GM19372 (cell line): ENCODE measurements at regions not wholly inside any gene's neighbourhood (a gene's known extent, or its start where the extent isn't known, plus 50 kb on each side); places are given as distances from the start of the nearest gene placed in this dataset.

Experiments used
- ATAC-seq: cut with Tn5 transposase; IDR thresholded peaks from one replicate; pipeline ENCODE4 v1.9.1; 2021; ENCODE audit warnings: mild to moderate bottlenecking, low read depth, moderate library complexity; ENCODE audit not compliant: unreplicated experiment

DNA sequence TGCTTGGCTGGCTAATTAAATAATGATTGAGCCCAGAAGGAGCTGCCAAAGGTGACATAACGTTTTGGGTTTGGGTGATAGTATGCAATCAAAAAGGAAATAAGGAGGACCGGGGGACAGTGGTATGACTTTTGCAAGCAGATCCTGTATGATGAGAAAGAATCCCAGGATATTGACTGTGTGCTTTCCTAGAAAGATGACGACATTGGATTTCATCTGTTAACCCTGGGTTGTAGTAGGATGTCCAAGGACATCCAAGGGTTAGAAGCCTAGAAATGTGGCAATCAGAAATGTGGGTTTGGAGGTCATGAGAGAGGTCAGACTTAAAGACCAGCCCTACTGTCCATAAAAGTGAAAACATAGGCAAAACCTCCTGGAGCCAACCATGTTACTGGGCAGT lies 50.3 kb upstream of the HMHB1 start:
- ATAC-seq: no peak

DNA sequence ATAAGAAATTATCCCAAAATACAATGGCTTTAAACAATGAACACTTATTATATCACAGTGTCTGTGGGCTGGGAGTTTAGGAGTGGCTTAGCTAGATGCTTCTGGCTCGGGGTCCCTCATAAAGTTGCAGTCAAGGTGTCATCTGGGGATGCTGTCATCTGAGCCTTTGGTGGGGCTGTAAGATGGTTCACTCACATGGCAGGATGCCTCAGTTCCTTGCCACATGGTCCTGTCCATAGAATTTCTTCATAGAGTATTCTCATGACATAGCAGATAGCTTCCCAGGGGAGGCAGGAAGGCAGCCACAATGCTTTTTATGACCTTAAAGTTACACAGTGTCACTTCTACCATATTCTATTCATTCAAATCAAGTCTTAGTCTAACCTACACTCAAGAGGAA lies 51.2 kb upstream of the HMHB1 start:
- no peak for ATAC-seq

DNA sequence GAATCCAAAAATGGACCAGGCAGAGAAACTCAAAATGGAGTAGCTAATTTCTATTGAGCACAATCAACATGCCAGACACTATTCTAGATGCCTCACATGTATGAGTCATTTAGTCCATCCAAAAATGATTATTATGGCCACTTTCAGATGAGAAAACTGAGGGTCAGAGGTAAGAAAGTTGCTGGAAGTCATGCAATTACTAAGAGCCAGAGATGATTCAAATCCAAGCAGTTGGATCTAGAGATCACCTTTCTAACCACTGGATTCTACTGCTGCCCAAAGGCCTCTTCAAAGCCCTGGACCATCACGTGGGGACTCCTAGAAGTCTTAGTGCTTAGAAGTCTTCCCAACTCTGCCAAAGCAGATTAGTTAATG lies 51.8 kb upstream of the HMHB1 start:
- ATAC-seq: no peak

DNA sequence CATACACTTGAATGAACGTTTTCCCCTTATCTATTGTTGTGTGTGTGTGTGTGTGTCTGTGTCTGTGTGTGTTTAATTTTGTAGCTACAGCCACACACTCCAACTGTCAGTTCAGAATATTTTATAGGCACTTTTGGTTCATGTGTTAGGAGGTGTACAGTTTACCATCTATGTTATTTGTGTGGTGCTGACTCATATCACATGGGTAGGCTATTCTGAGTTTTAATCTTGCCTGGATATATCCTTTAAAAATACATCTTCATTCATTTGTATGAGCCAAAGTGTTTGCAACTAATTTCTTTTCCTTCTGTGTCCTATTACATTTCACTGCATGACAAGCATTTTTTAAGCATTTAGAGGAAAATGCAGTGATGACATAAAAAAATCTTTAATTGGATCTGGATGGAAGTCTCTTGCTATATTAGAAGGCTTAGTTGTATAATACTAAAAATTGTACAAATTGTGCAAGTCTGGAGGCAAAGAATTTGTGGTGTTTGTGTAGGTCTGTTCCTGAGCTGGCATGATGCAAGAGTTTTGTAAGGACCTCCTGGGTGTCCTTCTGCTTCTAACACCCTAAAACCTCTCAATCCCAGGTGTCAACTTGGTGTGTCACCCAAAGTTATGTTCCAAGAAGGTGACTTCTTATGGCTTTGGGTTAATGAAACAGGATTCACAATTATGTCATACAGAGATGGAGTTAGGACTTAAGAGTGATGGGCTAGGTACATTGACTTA lies 52.4 kb upstream of the HMHB1 start:
- ATAC-seq: no peak

DNA sequence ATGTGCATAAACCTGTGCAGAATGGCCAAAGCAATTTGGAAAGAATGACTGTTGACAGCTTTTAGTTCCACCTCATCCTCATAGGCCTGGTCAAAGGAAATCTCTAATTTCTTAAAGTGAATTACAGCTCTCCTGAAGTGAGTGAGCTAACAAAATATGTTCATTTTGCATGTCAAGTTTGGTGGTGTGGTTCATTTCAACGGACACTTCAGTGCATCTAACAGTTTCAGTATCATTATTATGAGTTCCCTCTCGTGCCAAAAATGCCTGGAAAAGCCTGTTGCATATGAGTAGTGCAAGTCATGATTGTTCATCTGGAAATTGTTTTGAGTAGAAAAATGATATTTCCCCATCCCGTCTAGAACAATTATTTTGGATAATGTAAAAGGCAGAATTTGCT lies 53.2 kb upstream of the HMHB1 start:
- ATAC-seq: peak; percentile 67

DNA sequence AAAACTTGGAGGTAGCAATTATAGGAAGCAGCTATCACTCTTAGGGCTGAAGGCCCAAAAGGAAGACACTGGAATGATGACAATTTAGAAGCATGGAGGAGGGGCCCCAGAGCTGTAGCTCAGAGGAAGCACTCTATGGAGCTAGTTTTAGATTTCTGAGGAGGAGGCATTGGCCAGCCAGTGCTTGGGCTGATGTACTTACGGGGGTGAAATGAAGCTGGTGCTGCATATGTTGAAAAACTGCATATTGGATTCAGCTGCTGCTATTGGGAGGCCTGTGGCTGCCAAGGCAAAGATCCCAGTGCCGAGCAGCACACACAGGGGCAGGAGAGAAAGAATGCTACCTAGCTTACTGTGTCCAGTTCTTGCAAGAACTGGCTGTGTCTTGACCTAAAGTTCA lies 53.9 kb upstream of the HMHB1 start:
- no peak for ATAC-seq

DNA sequence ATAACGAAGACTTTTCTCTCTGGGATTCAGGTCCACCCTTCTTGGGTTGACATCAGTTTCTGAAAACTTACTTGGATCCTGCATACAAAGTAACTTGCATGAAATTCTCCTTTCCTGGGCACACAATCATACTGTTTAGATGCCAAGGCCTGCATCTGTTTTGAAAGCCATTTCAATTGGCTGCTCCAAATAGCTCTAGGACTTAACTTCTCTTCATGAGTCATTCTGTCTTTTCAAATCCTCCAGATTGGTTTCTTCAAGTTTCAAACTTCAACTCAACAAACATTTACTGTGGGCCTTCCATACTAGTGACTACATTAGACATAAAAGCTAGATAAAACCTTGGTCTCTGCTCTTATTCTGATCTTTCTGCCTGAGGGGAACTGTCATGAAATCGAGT lies 54.8 kb upstream of the HMHB1 start:
- no peak for ATAC-seq

DNA sequence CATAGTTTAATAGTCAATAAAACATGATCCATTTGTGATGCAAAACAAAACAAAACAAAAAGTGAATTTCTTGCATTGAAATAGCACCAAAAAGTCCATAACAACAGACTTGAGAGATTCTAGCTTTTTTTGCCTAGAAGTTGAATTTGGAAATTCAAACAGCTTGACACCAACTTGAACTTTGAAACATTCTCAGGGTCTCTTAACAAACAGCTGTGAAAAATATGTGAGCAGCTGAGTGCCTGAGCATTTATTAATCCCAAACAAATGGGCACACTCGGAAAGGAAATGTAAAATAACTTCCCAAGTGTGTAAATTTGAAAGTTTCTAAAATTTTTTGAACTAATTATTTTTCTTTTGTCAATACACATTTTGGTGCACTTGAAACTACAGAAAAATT lies 56.0 kb upstream of the HMHB1 start:
- no peak for ATAC-seq

DNA sequence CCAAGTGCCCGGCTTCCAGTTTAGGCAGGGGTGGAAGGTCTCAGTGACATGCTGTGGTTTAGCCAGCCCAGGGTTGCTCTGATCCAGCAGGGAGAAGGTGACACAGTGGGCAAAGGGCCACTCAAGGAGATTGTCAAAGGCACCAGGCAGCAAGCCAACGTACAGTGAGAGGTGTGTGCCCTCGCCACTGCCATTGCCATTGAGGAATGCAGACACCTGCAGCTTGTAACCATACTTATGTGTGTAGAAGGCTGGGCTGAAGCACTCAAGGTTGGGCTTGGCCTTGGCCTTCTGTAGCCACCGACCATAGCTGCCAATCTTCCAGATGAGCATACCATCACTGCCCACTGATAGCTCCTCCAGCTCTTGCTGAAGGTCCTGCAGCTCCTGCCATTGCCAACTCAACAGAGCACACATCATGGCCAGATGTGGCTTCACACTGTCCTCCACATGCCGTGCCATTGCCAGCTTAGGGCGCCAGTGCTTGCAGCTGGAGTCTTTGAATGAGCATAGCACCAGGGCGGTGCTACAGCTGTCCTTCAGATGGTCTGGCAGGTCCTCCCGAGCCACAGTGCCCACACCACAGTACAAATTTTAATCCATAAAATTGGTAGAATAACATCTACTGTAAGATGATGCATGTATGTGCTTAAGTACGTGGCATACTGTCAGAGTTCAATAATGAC lies 59.7 kb upstream of the HMHB1 start:
- ATAC-seq: no peak

DNA sequence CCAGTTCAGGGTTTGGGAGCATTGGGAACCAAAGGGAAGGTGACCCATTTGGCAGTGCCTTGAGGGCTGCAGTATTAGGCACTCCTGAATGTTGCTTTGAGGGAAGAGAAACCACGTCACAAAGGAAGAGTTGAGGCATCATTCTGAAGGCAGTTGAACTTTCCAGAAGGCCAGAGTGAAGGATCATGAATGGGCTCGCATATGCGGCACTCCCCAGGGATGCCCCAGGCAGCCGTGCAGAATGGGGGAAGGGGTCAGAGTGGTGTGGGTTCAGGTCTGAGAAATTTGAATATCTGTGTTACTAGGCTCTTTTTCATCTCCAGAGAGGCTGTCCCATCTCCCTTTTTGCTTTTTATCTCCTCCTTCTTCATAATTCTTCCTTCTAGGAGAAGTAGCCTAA lies 60.6 kb upstream of the HMHB1 start:
- no peak for ATAC-seq

DNA sequence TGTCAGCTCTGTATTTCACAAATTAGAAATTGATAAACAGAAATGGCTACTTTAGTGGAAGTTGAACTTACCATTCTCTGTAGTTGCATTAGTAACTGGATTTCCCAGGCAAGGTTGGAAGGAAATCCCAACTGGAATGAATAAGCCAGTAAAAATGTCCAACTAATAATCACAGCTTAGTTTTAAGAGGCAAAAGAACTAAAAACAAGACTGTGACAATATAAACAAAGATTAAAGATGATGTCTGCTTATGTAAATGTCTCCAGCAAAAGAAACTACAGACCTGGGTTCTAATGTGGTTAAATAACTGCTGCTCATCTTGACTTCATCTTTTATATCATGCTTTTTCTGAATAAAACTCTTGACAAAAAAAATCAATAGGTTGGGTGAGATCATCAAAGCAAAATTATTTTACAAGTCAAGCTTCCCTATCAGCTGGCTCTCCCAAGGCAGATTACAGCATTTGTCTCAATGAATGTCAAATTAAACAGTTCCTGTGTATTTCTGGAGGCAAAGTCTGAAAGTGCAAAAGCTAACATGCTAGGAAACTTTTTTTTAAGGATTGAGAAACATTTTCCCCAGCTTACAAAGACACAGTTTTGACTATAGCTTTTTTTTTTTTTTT lies 62.3 kb upstream of the HMHB1 start:
- no peak for ATAC-seq

DNA sequence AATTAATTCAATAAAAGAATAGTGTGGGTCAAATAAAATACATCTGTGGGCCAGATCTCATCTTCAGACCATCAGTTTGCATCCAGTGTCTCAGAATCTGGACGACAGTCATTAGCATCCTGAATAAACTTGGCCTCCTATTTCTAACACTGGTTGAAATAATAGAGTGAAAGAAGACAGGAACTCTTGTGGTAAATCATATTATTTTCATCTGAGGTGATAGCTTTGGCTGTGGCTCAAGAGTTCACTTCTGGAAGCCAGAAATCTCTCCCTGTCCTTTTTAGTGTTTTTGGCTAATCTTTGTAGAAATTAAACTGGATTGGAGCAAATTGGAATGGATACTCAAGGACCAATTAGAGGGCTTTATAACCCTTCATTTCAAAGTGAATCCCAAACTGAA lies 63.4 kb upstream of the HMHB1 start:
- no peak for ATAC-seq

DNA sequence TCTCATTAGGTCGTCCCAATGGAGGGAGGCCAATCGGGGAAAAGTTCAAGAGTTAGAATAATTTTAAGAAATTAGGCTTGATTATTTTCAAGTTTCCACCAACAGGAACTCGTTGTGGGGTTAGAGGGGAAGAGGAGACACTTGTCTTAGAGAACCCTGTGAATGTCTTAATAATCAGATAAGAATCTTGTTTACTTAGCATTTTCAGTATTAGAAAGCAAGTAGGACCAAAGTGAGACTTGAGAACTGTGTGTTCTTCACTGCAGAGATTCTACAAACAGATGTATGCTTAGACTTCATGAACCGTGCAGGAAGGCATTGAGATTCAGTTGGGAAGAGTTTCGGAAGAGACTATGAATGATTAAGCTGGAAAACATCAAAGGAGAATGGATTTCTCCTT lies 69.0 kb upstream of the HMHB1 start:
- no peak for ATAC-seq

DNA sequence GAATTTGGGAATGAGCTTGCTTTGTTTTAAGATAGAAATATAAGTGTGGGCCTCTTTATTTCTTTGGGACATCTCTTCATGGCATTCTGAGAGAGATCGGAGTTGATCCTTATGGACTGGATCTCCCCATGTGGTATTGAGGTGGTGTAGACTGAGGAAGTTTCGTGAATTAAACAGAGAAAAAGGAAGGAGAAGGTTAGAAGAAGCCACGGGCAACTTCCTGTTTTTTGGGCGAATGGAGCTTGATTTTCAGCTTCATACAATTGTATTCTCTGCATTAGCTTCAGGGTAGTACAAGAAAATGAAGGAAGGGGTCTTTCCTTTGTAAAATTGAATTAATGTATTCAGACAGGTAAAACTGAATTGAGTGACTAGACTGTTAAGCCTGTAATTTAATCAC lies 70.5 kb upstream of the HMHB1 start:
- no peak for ATAC-seq

DNA sequence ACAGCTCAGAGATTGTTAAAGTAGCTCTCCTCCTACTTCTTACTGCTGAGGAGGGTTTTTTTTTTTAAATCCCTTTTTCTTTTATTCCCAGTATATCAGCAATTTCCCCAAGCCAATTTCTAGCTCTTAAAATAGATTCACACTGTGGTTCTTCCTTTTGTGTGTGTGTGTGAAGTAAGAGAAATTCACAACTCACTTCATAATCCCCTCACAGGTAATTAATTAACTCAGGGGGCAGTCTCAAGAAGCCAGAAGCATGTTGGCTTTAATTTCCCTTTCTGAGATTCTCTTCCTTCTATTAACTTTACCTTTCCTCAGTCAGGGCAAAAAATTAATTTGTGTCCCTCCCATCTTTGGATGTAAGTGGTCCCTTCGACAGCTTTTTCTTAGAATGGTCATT lies 71.0 kb upstream of the HMHB1 start:
- ATAC-seq: no peak

DNA sequence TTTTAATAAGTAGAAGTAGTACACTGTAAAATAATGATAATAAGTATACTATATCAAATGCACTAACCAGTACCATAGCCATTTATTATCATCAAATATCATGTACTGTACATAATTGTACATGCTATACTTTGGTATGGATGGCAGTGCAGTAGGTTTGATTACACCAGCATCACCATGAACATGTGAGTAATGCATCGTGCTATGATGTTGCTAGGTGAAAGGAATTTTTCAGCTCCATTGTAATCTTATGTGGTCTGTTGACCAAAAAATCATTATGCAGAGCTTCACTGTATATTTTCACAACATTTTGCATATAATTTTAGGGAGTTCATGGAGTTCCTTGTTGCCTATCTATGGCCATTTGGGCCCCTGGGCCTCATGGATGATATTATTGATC lies 72.2 kb upstream of the HMHB1 start:
- no peak for ATAC-seq

DNA sequence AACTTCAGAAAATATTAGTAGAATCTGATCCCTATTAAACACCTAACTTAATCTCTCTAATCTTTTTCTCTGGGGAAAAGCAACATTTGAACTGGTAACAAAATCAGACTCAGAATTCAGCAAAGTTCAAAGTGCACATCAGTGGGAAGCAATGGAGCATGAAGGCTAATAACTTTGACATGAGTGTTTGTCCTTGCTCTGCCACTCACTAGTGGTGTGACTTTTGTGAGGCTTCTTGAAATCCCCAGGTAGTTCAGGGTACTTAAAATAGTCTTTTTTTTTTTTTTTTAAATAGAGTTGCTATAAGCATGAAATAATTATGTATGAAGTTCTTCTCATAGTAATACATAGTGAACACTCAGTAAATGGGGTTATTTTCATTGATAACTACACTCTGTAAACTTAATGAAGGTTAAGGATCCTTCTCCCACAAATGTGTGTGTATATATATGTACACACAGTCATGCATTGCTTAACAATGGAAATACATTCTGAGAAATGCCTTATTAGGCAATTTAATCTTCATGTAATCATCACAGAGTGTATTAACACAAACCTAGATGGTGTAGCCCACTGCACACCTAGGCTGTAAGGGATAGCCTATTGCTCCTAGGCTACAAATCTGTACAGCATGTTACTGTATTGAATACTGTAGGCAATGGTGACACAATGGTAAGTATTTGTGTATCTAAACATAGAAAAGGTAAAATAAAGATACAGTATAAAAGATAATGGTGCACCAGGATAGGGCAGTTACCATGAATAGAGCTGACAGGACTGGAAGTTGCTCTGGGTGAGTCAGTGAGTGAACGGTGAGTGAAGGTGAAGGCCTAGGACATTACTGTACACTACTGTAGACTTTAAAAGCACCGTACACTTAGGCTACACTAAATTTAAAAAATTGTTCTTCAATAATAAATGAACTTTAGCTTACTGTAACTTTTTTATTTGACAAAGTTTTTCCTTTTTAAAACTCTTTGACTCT lies 73.3 kb upstream of the HMHB1 start:
- no peak for ATAC-seq

DNA sequence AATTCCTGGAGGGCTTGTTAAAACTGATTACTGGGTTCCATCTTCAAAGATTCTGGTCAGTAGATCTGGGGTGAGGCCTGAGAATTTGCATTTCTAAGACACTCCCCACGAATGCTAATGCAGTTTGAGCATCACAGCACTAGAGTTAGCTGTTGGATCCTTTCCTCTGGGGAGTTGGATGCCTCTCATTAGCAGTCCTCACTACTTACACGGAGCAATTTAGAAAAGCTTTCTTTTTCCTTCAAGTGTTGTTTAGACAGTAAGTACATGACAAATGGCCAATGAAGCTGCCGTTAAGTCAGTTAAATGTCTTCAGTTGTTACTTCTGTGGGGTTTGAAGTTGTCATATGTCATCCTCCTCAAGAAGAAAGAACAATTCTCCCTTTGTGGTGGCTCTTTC lies 74.9 kb upstream of the HMHB1 start:
- ATAC-seq: no peak

DNA sequence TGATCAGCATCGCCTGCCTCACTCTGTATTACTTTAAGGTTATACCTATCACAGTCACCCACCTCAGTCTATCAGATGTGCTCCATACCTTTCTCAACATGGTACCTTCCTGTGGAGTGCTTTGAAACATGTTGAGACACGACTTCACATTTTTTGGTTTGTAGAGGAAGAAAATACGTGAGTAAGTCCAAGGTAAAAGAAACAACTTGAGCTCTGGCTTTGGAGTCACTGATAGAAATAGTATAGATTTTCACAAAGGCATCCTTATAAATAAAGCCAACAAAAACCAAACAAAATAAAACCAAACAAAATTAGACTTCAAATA lies 77.5 kb upstream of the HMHB1 start:
- ATAC-seq: no peak

DNA sequence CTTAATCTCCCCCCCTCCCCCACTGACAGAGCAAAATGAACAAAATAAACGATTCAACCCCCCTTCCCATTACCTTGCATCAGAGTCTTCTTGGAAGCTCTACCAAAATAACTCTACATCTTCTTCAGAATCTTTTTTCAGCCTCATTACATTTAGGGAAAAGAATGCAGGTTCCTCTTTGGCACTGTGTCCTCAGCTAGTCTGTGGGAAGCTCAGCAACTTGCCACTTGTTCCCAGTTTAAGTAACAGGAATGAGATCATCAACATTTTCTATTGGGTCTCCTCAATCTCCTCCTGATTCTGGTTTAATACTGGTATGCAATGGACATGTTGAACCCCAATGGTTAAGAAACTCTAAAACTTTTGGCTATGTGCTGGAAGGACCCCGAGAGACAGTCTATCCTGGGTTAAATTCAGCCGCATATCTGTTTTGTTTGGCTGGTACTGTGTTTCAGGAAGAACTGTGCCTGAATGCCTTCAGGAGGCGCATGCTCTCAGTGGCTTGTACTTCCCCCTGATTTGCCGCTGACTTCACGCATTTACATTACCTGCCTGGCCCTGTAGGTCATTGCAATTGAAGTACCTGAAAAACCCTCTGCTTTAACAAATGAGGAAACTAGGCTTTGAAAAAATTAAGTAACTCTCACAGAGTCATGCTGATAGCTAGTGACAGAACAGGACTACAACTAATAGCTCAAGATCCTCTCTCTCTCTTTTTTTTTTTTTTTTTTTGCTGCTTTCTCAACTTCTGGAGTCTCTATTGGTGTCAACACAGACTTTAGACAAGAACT lies 78.1 kb upstream of the HMHB1 start:
- no peak for ATAC-seq
